RPMI8226 (cell line): ENCODE measurements at regions not wholly inside any gene's neighbourhood (a gene's known extent, or its start where the extent isn't known, plus 50 kb on each side); places are given as distances from the start of the nearest gene placed in this dataset.
A peak's percentile ranks its signal among the peaks of the same experiment; 100 is the strongest.

ENCODE experiments used
- DNase-seq: peaks from one replicate; pipeline ENCODE4 v3.0.0-alpha.2; 2015

- DNase-seq: no peak
Measured at GRCh38 chr2:3138621-3139020, 239.0 kb downstream of the EIPR1 start.

DNA sequence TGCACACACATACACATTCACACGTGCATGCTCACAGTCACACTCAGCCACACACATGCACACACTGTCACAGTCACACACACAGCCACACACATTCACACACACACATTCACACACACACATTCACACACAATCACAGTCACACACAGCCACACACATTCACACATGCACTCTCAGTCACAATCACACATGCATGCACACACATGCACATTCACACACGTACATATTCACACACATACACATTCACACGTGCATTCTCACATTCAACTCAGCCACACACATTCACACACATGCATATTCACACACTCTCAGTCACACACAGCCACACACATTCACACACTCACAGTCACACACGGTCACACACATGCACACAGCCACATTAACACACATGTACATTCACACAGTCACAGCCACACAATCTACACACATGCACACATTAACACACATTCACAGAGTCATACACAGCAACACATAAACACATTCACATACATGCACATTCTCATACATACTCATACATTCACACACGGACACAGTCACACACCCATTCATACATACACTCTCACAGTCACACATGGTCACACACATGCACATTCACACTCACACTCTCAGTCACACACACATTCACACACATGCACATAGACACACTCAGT lies 239.8 kb downstream of the EIPR1 start:
- no peak for DNase-seq

- DNase-seq: no peak
Measured at GRCh38 chr2:3135676-3136075, 241.9 kb downstream of the EIPR1 start.

DNA sequence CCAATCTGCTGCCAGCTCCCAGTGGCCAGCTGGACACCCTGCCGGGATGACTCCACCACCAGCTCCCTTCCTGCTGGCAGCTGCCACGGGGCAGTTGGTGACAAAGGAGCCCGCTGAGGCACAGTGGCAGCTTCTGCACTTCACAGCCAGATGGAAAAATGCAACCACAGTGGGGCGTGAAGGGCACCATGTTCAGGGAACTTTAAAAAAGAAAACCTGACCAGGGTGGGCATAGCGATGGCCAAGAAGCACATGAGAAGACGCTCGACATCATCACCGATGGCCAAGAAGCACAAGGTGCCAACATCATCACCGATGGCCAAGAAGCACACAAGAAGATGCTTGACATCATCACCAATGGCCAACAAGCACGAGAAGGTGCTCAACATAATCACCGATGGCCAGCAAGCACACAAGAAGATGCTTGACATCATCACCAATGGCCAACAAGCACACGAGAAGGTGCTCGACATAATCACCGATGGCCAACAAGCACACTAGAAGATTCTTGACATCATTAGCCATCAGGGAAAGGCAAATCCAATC lies 243.5 kb downstream of the EIPR1 start:
- no peak for DNase-seq

- DNase-seq: no peak
Measured at GRCh38 chr2:3132966-3133365, 244.7 kb downstream of the EIPR1 start.

- no peak for DNase-seq
Measured at GRCh38 chr2:3132466-3132865, 245.2 kb downstream of the EIPR1 start.

DNA sequence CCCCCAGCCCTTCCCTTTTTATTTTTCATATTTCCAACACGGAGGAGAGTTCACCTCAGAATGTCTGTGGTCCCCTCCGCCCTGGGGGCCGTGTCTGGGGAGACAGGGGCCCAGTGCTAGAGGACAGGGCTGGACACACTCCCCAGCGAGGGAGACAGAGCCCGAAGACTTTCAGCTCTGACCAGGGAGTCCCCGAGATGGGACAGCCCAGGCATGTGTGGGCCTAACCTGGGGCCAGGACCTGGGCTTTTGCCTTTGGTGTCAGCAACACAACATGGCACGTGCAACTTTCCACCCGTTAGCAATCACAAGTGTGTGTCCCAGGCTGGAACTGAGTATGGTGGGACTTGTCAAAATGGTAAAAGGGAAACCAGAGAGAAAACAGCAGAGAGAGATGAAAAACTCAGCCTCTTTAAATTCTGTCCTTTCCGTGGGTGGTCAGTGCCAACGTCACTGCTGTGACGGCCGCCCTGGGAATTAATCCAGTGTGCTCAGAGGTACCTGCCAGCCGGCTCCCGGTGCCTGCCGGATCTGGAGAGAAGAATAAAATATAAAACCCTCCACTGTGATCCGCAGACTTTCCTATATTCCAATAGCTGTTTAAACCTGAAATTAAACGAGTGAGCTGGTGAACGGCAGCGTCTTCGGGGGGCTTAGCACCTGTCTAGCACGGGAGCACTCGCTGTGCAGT lies 245.8 kb downstream of the EIPR1 start:
- DNase-seq: no peak

- no peak for DNase-seq
Measured at GRCh38 chr2:3130889-3131635, 246.6 kb downstream of the EIPR1 start.

GRCh38 chr2:3130444-3130843 lies 247.2 kb downstream of the EIPR1 start:
- DNase-seq: no peak

- DNase-seq: peak; percentile 16
Measured at GRCh38 chr2:3129867-3130266, 247.8 kb downstream of the EIPR1 start.

GRCh38 chr2:3128786-3129185 lies 248.8 kb downstream of the EIPR1 start:
- DNase-seq: no peak

DNA sequence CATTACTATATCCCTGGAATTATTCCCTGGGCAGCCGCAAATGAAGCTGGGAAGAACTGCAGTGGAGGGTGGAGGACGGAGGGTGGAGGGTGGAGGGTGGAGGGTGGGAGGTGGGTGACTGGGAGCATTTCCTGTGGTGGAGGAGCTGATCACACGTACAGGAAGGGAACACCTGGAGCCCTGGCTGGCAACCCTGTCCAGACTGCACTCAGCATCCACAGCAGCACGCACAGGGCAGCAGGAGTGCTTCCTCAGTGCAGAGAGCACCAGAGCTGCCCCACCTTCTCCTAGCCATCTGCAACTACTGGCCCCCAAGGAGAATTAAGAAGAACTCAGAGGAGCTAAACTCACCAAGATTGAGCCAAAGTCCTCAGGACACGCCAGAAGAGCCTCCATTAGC lies 249.9 kb downstream of the EIPR1 start:
- DNase-seq: no peak

GRCh38 chr2:3126911-3127621 lies 250.6 kb downstream of the EIPR1 start:
- no peak for DNase-seq

DNA sequence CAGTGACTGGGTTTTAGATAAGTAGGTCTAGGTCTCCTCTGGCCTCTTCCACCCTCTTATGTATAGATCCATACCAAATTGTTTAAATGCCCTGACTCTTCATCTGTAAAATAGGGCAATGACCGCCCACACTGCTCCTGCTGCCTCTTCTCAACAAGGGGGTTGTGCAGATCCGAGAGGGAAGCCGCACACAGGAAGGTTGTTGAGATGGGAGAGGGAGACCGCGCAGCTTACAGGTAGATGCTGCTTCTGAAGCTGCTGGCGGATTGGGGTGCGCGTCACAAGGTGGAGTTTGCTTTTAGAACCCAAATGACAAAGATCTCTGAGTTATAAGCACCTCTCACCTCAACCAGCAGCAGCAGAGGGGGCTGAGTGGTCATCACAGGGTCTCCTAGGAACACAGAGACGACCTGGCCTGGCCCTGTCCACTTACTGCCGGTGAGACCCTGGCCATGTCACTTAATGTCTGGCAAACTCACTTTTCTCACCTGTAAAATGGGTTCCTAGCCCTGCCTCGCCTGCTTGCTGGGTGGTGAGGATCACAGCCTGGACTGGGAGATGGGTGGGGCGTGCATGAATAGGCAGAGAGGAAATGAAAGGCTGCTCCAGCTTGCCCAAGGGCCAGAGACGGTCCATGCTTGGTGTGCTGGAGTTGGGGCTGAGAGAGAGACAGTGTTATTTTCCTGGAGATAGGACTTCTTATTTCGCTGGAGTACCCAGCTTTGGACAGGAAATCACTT lies 251.3 kb downstream of the EIPR1 start:
- no peak for DNase-seq

- no peak for DNase-seq
Measured at GRCh38 chr2:3125761-3126130, 251.9 kb downstream of the EIPR1 start.

DNA sequence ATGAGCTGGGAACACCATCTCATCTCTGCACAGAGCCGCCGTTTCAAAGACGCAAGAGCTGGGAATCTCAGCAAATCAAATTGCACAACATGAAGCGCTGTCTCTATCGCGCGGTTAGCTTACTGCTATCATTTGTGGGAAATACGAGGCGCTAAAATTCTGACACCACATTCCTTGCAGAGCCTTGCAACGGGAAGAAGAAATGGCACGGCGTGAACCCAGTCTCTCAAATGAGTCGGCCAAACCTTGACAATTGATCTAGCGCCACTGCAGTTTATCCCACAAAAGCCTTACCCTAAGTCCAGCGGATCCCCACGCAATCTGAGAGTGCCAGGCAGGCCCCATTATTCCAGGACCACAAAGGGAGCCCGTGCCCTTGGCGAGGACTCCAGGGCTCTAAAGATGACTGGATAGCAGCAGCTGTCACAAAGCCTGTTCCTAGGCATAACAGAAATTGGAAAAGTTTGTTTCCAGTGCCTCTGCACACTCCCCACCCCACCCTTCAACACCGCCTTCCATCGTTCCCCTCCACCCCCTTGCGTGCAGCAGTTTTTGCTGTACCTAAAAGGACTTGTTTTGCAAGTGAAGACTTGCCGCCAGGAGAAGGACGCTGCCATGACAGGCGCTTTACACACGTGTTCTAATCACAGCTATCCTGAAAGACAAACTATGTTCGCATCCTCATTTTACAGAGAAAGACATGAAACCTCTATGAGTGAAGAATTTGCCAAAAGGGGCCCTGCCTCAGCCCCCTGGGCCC lies 252.4 kb downstream of the EIPR1 start:
- no peak for DNase-seq

DNA sequence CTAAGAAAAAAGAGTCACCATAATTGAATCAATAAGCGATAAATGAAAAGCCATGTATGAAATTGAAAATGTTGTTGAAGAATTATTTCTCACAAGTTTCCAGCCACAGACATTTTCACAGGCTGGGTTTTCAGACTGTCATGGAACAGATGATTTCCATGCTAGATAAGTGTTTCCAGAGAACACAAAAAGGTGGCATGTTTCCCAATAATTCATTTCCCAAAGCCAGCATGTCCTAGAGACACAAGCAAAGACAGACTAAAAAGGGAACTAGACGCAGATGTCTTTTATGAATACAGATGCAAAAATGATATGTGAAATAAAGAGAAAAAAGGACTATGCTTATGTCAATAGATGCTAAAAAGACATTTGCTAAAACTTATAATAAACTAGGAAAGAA lies 255.1 kb downstream of the EIPR1 start:
- no peak for DNase-seq

- DNase-seq: no peak
Measured at GRCh38 chr2:3121601-3122000, 256.0 kb downstream of the EIPR1 start.

DNA sequence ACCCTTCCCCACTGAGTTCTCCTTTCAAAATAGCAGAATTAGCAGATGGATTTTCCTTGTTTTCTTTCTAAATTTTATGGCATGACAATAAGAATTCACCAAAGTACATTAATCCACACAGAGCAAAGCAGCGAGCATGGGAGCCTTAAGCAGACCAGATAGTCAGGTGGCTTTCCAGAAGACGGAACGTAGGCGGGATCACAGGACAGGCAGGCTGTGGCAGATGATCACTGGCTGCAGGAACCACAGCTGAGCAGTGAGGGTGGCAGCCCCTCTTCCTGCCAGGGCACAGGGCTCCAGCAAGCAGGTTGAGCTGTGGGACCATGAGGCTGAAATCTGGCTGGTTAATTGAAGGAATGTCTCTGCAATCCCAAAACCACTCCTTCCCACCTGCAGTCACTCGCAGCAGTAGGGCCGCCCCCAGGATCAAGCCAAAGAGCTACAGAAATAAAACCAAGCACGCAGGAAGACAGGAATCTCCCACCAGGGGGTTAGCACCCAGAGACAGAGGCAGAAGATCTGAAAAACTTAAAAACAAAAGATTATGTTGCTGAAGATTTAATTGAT lies 259.9 kb downstream of the EIPR1 start:
- DNase-seq: no peak

DNA sequence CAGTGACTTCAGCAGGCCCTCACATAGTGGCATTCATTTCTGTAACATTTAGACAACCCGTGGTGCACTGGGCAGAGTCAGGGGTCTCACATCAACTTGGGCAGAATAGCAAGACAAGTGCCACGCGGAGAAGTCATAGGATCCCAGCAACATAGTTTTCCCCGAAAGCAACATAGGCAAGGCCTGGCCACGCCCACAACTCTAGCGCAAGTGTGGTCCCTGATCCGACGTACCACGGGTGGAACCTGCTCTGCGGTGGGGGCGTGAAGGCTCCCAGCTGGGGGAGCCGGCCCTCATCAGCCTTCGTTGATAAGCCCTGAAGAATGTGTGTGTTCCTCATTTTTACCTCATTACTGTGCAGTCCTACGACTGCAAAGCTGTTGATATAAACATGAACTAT lies 261.2 kb downstream of the EIPR1 start:
- no peak for DNase-seq

DNA sequence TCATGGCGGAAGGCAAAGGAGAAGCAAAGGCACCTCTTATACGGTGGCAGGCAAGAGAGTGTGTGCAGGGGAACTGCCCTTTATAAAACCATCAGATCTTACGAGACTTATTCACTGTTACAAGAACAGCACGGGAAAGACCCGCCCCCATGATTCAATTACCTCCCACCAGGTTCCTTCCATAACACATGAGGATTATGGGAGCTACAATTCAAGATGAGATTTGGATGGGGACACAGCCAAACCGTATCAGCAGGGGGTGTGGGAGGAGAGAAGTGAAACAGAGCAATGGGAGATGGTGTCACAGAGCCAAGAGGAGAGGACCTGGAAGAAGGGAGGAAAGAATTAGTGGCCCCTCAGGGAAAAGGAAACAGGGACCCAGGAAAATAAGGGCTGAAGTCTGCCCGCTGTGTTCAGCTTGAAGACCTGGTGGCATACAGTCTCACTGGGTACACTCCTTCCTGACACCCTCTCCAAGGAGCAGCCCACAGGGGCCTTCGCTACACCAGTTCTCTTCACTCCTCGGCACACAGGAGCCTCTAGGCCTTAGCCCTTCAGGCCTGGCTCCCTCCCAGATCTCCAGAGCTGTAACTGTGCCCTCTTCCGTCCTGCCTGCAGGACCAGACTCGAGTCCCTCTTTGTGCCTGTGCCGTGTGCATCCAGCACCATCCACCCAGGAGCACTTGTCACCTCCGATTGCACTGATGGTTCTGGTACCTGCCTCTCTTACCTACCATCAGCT lies 262.1 kb downstream of the EIPR1 start:
- DNase-seq: no peak
